ENCODE measurements at regions not wholly inside any gene's neighbourhood (a gene's known extent, or its start where the extent isn't known, plus 50 kb on each side); places are given as distances from the start of the nearest gene placed in this dataset.

GRCh38 chr14:51439896-51440295 is 199.8 kb downstream of the TMX1 start:
- TF ChIP-seq EZH2phosphoT487 (IDR thresholded peaks at IDR 0.05; ENCODE audit: borderline replicate concordance) (no peak), CTCF (conservative IDR thresholded peaks at IDR 0.05; ENCODE audit: low read length) (no peak)
